ENCODE measurements at regions not wholly inside any gene's neighbourhood (a gene's known extent, or its start where the extent isn't known, plus 50 kb on each side); places are given as distances from the start of the nearest gene placed in this dataset.

DNA sequence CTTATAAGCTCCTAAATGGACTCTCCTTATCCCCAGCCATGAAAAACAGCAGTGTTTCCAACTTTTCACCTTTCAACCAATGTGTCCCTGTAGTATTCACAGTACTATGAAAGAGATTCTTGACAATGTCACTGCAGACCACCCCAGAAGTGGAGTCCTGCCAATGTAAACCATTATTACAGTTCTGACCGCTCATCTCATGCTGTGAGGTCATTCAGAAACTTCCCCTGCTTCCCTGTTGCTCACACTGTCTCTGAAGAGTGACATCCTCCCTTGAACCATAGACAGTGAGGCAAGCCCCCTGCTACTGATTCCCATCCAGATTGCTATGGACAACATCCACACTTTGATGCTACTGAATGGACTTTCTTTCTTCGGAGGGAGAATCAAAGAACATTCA is 1523.7 kb upstream of the ACVR2A start:
- DNase-seq: no peak

DNA sequence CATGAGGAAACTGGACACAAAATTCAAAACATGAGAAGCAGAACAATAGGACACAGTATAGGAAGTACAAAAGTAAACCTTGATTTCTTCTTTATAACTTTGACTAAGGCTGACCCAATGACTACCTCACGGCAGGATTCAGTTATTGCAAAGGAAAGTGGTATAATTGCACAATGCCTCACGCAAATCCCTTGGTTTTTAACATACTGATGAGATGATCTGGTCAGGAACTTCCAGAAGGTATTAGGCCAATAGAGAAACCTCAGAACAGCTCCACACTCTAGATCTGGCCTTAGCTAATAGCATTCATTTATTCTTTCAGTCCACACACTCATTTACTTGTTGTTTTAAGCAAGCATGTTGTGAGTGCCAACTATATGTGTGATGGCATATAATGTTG is 1526.9 kb upstream of the ACVR2A start:
- no peak for DNase-seq

DNA sequence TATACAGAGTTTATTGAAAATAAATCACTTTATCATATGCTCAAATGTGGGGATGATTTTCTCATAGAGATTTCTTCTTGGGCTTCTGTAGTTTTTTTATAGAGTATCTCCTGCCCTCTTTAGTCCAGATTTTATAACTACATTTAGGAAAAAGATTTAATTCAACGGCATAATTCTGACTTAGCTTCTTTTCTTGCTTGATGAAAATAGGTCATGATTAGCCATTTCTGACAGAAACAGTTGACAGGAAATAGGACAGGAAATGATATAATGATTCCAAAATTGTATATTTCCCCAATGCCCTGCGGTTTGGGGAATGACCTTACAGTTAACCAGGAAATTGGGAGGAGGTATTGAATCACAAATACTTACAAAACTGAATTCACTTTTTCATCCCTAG is 1531.9 kb upstream of the ACVR2A start:
- DNase-seq: no peak

DNA sequence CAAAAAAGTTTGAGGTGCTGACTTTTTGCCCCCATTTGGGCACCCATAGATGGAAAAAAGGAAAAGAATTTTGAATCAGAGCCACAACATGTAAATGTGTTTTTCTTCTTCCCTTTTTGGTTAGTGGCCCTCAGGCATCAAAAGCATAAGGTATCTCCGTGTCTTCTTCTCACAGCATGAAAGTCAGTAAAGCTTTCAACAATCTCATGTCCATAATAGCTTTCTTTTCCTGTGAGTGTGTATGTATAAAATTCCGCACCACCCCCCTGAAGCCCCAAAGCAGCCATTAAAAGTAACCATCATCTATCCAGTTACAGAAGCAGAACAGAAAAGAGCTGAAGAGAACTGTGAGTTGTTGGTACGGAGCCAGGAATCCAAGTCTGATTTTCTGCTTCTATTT is 1539.7 kb upstream of the ACVR2A start:
- no peak for DNase-seq

DNA sequence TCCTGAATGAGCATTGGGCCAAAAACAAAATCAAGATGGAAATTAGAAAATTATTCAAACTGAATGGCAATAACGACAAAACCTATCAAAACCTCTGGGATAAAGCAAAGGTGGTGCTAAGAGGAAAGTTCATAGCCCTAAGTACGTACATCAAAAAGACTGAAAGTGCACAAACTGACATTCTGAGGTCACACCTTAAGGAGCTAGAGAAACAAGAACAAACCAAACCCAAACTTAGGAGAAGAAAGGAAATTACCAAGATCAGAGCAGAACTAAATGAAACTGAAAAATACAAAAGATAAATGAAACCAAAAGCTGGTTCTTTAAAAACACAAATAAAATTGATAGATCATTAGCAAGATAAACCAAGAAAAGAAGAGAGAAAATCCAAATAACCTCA is 1543.5 kb upstream of the ACVR2A start:
- no peak for DNase-seq

DNA sequence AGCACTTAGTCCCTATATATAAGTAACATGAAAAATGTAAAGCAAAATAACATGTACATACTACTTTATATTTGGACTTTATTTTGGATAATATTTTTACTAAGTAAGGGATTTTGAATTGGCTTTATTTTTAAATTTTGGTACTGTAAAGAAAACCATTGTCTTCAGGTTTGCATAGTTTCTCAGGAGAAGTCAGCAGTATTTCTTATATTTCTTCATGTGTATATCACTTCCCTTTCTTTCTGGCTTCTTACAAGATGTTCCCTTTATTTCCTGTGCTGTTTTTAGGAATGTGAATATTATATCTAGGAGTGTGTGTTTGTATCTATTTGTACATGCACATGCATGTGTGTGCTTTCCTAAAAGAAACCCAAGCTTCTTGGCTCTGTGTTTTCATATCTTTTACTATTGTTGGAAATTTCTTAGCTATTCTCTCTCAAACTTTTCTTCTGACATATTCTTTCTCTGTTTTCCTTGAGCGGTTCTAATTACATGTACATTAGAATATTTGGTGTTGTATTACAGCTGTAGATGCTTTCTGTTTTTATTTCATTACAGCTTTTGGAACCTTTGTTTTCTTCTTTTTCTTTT is 1549.7 kb upstream of the ACVR2A start:
- no peak for DNase-seq

DNA sequence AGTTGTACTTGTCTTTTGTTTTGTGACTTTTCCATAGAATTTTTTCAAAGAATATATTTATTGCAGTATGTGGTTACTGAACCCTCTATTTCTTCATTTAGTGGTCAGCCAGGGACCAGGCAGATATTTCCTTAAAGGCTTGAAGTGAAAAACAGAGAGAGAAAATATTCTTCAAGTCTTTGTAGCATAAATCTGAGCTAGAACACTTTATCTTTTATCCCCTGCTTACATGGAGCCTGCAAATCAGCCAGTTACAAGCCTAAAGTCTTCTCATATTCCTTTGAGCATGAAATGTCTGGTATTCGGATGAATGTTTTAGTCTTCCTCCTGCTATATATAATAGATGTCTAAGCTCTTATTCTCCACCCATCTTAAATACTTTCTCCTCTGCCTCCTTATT is 1557.5 kb upstream of the ACVR2A start:
- DNase-seq: no peak

DNA sequence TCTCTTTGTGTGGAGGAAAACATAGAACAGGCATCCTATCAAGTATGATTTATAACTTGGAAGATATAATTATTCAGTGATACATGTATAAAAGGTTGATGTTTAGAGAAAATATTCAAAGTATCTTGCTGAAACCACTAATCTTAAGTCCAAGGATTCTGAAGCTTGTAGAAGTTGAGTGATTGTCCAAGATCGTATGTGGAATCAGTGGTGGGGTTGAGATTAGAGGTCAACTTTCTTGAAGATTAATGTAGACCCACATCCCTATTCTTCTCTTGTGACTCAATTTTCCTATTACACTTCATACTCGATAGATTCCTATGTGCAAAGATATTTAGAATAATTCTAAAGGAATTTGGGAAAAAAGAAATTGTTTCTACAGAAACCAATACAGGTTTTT is 1565.9 kb upstream of the ACVR2A start:
- DNase-seq: no peak

DNA sequence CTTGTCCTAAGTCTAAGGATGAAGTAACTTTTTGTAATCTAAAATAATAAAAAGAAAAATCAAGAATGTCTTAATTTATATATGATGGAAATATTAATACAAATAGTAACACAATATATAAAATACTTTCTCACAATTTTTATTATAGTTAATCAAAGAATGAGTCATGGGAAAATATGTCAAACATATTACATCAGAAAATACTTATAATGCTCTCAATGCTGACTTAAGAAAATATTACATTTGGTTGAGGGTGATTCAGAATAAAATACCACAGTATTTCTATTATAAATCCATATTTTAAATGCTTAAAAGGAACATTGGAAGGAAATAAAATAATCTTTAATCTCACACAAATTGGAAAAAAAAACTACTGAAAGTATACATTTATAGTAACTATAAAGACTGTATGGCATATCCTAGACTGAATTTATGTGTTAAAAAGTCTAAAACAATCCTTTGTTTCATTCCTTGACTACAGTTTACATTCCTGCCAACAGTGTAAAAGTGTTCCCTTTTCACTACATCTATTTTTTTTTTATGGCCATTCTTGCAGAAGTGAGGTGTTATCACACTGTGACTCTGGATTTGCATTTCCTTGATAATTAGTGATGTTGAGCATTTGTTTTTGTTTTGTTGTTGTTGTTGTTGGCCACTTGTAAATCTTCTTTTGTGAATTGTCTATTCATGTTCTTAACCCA is 1573.5 kb upstream of the ACVR2A start:
- no peak for DNase-seq

DNA sequence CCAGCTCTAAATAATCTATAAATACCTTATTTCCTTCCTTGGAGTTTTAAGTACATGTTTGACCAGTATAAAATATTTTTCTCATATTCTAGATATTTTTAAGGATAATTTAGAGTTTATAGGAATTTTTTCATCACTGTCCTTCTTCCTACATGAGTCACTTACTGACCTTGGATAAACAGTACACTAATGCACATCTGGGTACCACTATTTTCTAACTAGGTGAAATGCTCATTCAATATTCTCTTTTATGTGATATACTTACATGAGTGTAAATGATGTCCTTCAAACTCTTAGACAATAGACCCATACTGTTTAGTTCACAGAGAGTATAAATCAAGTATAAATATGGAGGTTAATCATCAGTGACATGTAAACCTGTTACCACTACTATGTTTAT is 1574.2 kb upstream of the ACVR2A start:
- no peak for DNase-seq

DNA sequence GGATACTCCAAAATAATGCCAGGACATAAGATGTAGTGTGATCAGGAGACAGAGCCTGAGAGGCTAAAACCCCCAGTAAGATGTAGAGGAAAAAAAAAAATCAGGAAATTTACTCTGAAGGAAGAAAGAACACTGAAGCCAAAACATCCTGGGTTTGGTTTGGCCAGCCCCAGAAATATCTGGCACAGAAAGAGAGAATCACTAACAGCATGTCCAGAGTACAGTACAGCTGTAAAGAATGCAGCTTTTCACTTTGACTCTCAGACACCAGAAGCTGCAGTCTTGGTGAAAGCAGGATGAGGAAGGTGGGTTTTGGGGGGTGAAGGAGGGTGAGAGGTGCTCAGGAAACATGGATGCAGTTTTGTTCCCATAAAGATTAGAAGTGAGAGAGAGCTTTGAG is 1577.7 kb upstream of the ACVR2A start:
- no peak for DNase-seq

DNA sequence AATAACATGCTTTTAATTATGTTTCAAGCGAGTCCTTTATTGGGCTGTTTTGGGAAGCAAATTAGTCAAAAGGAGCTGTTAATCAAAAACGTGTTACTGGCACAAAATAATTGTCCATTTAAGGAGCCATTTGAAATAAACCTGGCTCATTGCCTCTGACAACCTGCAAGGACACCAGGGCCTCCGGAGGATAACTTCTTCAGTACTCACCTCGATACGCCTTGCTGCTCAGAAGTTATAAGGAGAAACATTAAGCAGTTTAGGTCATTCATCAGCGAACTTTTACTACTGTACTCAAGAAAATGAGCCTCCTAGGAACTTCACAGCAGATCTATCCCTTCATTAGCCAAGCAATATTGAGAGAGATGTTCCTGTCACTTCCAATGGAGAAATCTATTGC is 1579.2 kb upstream of the ACVR2A start:
- no peak for DNase-seq

DNA sequence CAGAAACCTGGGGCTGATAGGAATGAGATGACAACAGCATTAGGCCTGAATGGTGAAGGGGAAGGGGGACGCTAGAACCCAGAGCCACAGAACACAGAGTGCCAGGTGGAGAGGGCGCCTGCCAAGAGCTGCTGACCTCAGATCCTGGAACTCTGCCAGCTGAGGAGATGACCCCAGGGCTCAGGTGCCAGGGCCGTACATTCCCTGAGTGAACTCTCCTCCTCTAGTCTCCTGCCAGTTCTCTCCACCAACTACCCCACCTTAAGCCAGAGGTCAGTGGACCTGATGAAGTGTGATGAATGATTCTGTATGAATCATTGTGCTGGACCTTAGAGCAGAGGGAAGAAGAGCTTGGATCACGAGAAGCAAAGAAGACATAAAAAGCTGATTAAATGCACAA is 1582.2 kb upstream of the ACVR2A start:
- DNase-seq: no peak

DNA sequence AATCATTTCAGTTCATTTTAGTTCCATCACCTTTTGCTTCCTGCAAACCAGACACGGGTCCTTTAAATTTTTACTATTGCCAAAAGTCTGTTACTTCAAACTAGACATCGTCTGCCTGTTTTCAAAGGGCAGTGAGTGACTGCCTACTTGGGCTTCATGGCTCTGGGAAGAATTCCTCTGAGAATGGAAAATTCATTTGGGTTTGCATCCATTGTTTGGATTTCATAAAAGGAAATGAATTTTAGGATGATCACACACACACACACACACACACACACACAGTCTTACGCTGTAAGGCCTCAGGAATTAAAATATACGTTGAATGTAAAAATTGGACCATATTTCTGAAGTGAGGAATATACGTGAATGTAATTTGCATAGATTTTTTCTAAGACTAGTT is 1584.3 kb upstream of the ACVR2A start:
- DNase-seq: no peak

DNA sequence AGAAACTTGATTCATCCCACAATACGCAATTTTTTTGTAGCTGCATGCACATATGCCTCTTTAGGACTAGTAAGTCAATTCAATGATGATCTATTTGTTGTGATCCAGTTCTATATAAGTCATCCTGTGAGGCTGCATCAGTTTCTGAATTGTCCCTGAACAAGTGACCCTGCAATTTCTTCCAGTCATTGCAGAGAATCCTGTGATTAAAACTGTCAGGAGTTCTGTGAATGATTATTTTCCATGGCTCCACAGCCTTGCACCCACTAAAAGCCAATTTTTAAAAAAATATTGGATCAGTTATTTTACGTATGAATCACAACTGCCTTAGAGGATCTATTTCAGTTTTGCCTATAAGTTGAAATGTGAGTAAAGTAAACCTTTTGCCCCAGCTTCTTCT is 1585.0 kb upstream of the ACVR2A start:
- no peak for DNase-seq

DNA sequence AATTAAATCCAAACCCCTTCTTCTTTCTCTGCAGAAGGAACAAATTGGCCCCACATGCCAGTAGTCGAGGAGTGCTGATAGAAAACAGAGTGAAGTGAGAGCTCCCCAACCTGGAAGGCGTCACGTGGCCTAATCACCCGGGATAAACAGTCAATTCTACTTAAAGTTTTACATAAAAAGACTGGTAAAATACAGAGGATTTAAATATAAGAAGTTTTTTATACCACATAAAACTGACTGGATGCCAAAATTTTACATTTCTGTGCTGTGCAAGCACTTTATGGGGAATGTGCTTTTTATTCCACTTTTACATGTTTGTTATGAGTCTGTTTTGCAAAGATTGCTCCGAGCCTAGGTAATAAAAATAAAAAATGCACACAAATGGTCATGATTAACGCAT is 1586.8 kb upstream of the ACVR2A start:
- no peak for DNase-seq

DNA sequence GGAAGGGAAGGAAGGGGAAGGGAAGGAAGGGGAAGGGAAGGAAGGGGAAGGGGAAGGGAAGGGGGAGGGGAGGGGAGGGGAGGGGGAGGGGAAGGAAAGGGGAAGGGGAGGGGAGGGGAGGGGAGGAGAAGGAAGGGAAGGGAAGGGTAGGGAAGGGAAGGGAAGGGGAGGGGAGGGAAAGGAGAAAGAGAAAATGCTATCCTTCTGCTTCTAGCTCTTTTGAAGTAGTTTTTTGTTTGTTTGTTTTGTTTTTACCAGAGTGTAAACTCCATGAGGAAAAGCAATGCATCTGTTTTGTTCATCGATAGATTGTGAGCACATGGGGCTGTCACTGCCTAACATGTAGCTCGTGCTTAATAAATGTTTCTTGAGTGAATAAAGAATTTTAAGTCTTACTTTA is 1592.7 kb upstream of the ACVR2A start:
- DNase-seq: no peak

DNA sequence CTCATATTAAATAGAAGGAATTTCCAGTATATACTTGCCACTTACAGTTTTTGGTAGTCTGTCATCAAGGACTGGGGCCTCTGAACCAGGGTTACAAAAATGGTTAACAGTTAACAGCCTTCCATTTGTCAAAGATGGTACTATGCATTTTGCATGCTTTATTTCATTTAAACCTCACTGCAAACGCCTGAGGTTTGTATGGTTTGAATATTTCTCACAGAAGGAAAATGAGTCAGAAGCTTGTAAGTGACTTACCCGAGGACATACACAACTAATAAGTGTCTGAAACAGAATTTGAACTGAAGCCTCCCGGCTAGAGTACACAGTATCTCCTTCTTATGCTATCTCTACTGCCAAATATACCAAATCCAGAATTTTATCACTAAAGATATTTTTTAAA is 1593.5 kb upstream of the ACVR2A start:
- no peak for DNase-seq

DNA sequence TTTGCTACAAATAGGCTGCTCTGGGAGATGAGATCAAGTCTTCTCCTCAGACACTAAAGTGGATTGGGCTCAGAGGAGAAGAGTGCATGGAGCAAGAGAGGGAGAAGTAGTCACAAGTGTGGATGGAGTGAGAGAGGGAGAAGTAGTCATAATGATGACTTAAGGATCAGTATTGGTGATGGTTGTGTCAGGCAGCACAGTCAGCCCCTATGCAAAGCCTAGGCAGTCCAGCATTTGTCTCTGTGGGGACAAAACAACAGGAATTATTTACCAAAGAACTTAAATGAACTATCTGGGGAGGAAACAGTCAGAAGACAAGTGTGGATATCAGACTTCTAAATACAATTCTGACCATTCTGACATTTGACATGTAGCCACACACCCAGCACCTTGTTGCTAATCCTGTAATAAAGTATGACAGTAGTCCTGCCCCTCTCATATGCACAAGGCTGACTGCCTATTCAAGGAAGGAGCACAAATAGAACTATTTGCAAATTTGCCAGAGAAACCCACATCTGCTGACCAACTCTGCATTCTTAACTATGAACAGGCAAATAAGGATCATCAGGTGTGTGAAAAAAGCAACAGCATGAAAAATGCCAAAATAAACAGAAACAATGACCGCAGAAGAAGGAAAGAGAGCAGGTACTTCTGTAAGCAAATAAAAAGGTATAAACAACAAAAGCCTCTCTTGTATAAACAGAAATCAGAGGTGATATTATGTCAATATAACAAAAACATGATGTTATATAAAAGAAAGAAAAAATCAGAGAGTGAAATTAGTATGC is 1597.9 kb upstream of the ACVR2A start:
- no peak for DNase-seq

DNA sequence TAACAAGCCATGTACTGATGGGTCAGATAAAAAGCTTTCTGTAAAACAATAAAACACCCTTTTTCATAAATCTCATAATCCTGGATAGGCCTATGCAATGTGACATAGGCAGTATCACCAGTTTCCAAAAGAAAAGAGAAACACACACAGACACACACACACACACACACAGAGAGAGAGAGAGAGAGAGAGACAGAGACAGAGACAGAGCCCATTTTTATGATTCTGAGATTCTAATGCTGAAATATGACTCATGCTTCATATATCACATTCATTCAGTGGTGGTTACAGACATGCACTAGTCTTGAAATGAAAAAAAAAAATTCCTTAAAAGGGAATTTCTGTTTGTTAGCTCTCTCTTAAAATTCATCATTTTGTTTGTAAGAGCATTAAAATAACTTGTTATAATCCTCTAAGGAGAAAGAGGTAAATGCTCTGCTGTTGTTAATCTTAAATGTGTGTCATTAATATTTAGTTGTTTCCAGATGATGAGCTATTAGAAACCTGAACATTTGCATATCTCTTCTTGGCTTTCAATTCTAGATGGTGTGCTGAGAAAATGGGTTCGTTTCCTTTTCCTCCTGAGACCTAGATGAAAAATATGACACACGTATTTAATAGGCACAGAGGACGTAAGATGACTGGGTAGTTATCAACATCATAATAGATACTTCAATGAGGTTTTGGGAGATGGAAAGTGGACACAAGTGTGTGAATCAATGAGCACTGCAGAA is 1598.7 kb upstream of the ACVR2A start:
- DNase-seq: no peak

DNA sequence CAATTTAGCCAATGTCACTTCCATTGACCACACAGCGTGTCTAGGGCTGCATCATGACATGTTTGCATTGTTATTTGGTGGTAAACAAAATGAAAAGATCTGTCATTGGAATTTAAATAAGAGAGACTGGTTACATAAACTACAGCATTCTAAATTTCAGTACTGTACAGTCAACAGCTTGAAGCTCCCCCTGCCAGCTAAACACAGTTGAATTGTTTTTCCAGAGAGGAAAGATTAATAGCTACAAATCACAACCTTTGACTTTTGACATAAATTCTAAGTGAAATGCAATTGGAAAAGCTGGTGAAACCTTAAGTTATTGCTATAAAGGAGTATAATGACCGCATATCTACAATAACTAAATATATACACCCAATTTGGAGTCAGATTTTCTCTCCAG is 1600.0 kb upstream of the ACVR2A start:
- no peak for DNase-seq

DNA sequence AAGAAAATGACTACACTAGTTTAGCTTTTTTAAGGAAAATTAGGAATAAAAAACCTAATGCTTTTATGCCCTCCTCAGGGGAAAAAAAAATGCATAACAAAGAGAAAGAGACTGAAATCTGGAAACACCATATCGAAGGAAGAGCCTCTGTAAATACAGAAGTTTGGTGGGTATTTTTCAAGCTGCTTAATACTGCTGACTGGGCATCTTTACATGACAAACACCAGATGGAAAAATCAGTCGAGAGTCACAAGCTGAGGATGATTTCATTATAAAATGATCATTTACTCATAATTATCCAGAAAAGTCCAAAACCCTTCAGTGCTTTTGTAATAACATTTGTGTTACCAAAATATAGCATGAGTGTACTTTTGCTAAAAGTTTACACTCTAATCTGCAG is 1600.7 kb upstream of the ACVR2A start:
- DNase-seq: no peak

DNA sequence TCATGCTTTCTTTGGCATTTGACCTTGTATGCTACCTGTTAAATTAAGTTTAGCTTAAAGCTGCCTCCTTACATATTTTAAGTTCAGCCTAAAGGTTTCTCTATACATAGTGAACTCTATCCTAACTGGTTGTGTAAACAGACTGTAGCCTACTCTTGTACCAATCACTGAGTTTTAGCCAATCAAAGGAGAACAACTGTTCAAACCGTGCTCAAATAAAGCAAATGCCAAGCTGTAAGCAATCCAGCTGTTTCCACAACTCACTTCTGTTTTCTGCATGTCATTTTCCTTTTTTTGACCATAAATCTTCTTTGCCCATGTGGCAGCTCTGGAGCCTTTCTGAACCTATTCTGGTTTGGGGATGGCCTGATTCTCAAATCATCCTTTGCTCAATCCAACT is 1603.8 kb upstream of the ACVR2A start:
- no peak for DNase-seq

DNA sequence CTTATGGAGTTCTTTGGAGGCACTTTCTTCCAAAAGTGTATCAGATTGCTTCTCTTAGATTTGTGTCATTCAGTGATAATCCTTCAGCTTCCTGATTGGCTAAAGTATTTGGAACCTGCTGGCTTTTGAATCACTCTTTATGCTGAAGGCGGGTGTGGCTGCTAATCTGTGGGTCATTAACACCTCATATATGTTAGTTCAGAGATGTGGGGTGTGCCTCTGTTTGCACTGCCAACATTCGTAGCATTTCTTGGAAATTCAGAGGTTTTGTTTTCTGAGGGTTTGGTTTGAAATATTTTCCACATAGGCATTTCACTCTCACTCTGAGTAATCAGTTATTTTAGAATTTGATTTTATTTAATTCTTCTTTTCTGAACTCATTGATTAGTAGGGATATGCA is 1604.4 kb upstream of the ACVR2A start:
- no peak for DNase-seq
